ENCODE measurements at regions not wholly inside any gene's neighbourhood (a gene's known extent, or its start where the extent isn't known, plus 50 kb on each side); places are given as distances from the start of the nearest gene placed in this dataset.

DNA sequence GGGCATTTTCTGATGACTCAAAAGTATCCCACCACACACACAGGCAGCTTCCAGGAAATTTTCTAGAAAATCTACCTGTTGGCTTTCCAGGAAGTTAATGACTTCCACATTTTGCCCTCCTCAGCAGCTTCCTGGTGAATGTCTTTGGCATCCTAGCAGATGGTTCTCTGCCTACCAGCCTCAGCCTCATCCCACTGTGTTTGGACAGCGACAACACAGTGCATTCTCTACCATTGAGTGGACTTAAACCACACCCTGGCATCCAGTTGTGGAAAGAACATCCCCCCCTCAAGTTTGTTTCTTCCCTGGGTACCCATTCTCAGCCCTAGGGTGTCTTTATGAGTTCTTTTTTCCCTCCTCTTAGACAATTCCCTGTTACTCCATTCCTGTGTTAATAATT, 50.8 kb upstream of the GADL1 start:
- DNase-seq = no peak

DNA sequence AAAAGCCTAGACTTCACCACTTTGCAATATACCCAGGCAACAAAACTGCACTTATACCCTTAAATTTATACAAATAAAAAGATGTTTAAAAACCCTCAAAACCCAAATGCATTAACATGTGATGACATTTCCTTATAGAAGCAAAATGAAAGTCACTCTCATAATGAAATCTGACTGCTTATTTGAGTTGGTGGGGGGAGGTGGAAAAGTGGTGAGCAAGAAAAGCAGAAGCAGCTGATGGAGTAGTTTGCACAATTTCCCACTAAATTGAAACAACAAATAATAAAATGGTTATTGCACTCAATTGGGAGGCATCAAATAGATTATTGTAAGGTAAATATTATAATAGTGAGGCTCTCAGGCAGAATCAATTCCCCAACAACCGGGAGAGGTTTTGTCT, 54.0 kb upstream of the GADL1 start:
- DNase-seq = no peak

DNA sequence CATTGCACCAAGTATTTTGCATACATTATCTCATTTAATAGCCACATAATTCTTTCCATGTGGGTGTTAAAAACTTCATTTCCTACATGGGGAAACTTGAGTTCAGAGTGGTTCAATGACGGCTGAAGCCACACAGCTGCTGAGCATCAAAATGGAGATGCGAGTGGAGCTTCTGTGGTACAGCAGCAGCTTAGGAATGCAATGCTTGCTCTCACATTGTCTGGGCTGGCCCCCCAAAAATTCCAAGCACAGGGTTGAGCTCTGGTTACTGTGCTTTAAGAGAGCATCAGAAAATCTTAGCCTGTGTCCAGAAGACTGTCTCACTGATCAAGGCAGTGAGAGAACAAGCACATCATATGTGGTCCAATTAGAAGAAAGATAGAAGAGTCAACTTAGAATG, 57.4 kb upstream of the GADL1 start:
- no peak for DNase-seq

DNA sequence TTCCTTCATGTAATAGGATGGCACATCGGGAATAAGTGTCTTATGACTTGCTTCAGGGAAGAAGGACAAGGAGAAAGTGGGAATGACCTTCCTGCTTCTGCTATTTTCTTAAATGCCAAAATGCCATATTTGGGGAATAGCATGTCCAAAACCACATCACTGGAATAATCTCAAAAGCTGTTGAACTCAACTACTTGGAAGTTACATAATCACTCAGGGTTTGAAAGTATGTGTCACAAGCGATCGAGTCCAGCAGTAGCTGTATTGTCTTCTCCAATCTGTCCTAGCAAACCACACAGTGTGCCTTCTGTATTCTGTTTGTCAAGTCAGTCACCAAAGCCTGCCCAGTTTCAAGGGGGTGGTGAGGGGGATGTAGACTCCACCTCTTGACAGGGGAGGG, 58.3 kb upstream of the GADL1 start:
- DNase-seq = no peak

DNA sequence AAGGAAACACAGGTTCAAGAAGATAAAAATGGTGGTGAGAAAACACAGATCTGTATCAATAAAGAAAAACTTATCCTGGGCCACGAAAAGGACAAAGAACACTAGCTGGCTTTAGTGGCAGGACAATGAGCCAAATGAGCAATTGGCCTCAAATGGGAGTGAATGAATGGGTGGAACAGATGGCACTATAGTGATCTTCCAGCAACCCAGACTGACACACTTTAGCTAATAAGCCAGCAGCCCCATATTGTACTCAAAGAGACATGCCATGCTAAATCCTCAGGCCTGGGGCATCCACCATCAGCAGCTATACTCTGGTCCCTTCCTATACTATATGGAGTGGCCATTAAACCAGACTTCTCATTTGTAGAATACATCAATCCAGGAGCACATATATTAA, 60.0 kb upstream of the GADL1 start:
- no peak for DNase-seq

DNA sequence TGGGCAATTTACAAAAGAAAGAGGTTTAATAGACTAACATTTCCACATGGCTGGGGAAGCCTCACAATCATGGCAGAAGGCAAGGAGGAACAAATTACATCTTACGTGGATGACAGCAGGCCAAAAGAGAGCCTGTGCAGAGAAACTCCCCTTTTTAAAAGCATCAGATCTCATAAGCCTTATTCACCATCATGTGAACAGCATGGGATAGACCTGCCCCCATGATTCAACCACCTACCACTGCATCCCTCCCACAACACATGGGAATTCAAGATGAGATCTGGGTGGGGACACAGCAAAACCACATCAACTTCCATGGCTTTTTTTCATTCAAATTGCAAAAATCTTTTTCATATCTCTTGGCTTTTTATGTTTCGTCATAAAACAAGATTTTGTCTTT, 67.6 kb upstream of the GADL1 start:
- DNase-seq = no peak

DNA sequence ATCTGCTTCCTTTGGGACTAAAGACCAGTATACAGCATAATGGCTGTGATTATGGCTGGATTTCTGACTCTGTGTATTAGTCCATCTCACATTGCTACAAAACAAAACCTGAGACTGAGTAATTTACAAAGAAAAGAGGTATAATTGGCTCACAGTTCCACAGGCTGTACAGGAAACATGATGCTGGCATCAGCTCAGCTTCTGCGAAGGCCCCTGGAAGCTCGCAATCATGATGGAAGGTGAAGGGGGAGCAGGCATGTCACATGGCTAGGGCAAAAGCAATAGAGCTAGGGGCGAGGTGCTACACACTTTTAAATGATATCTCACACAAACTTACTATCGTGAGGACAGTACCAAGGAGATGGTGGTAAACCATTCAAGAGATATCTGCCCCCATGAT, 68.0 kb upstream of the GADL1 start:
- DNase-seq = no peak

DNA sequence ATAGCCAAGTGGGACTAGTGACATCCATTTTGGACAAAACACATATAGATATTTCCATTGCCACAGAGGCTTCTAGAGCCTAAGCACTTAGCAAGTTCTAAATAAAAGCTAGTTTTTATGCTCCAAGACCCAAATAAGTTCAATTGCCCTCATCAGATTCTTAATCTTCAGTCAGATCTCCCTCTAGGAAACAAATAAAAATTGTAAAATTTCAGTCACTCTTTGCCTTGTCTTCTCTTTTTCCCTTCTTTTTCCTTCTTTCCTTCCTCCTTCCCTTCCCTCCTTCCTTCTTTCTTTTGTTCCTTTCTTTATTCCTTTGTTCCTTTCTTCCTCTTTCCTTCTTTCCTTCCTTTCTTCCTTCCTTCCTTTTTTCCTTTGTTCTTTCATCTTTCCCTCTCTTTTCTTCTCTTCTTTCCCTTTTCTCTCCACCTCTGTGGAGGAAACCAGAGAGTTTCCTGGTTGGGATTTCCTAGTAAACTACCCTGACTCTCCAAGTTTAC, 68.8 kb upstream of the GADL1 start:
- DNase-seq = no peak

DNA sequence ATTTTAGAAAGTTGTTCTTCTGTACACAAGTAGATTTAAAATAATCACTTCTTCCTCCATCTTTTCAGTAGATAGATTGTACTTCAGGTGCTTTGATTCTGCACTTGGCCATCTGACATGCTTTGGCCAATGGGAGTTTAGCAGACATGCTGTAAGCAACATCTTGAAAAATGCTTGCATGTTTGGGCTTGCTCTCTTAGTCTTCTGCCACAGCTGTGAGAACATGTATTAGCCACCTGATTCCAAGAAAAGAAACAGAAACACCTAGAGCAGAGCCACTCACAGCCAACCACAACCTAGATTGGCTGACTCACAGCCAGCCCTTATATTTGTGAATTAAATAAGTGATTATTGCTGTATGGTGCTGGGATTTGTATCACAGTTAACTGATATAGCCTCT, 70.2 kb upstream of the GADL1 start:
- no peak for DNase-seq

DNA sequence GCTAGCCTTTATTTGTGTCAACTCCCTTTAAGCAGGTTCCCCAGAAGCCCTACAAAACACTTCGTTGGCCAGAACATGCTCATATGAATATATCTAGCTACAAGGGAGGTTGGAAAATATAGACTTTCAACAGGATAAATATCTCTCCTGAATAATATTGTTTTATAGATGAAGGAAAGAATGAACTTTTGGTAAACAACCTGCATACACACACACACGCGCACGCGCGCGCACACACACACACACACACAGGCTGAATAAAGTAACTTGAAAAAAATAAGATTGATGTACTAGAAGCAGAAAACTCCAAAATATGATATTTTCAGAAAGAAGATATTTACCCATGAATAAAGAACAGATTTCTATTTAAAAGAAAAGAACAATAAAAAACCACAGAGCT, 72.4 kb upstream of the GADL1 start:
- DNase-seq = no peak

DNA sequence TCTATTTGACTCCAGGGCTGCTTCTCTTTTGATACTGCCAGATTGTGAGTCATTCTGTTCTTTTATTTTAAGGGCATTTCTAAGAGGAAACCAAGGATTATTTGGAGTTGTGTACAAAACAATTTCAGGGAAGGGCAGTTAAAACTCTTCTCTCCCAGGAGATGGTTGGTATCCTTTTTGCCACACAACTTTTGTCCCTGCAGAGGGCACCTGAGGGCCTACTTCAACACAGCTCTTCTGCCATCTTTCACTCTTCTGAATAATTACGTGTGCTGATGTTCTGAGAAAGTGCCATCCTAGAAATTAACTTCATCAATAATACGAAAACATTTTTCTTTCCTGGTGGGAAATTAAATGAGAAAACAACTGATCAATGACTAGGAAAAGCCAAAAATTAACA, 75.7 kb upstream of the GADL1 start:
- DNase-seq = no peak

DNA sequence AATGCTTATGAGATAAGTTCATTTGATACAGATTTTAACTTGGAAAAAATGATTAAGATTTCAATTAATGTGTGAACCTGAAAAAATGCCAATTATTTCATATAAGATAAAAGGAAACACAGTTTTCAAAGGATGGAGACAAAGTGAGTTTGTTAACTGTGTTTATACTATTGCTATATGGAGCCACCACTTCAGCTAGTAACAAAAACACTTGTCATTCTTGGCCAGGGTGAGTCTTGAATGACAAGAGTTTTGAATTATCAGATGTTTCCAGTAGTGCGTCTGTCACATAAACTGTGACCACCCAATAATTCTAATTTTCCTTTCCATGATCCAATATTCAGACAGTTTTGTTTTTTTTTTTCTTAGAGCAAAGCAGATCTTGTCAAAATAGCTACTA, 78.0 kb upstream of the GADL1 start:
- no peak for DNase-seq

DNA sequence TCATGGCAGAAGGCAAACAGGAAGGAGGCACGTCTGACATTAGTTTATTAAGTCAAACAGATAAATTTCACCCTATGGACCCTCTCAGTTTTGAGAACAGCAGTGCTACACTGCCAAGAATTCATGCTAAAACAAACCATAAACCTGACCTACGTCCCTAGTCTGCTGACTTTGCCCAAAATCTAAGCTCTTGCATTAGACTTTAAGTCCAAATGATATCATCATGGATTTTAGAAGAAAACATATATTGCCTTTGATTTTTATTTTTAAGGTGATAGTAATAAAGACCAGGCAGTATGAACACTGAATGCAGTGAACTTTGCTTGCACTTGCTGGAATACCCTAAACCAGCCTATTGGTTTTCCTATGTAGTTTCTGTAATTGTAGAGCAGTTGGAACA, 79.6 kb upstream of the GADL1 start:
- no peak for DNase-seq

DNA sequence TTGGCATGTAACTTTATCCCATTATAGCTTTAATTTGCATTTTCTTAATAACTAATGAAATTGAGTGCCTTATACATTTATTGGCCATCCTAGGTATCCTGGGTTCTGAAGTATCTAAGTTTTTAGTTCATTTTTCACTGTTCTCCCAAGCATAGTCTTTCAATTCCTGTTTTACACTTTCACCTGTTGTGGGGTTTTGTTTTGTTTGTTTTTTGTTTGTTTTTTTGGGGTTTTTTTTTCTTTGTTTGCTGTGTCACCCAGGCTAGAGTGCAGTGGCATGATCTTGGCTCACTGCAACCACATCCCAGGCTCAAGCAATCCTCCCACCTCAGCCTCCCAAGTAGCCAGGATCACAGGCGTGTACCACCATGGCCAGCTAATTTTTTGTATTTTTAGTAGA, 83.1 kb upstream of the GADL1 start:
- no peak for DNase-seq

DNA sequence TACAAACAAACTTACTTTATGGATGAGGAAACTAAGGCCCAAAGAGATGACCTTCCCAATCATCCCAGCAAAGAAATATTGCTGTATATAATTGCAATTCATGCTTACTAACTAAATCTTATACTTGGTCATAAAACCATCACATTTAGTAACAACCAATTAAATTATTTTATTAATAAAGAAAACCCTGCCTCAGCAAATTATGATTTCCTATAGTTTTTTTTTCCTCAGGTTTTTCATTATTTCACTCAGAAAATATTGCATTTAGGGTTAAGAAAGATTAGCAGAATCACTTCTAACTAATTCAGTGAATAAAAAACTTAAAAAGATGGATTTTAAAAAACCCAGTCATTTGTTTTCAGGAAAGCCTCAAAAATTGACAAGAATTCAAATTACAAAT, 86.5 kb upstream of the GADL1 start:
- no peak for DNase-seq

DNA sequence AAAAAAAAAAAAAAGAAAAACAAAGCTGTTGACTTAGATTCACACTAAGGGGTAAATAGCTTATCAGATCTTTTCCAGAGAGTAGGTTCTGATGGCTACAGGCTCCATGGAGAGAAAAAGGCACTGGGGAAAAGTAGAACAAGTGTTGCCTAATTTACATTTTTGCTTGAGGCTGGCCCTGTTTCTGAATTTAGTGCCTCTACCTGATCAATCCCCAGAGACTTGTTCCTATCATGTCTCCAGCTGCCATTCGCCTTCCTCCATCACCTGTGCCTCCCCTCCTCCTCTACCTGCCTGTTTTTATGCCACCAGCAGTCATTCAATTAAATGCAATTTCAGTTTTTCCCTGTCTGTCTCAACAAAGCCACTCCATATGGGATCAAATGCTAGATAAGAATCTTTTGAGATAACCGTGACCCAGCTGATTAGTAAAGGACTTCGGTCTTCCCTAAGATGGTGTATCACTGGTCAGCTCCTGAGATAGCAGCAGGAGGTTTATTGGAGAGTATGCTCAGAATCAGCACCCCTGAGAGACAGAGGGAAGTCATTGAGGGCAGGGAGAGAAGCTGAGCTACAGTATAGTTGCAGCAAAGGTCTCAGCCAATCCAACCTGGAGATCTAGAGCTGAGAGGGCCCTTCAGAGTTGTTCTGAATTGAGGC, 88.1 kb upstream of the GADL1 start:
- no peak for DNase-seq

DNA sequence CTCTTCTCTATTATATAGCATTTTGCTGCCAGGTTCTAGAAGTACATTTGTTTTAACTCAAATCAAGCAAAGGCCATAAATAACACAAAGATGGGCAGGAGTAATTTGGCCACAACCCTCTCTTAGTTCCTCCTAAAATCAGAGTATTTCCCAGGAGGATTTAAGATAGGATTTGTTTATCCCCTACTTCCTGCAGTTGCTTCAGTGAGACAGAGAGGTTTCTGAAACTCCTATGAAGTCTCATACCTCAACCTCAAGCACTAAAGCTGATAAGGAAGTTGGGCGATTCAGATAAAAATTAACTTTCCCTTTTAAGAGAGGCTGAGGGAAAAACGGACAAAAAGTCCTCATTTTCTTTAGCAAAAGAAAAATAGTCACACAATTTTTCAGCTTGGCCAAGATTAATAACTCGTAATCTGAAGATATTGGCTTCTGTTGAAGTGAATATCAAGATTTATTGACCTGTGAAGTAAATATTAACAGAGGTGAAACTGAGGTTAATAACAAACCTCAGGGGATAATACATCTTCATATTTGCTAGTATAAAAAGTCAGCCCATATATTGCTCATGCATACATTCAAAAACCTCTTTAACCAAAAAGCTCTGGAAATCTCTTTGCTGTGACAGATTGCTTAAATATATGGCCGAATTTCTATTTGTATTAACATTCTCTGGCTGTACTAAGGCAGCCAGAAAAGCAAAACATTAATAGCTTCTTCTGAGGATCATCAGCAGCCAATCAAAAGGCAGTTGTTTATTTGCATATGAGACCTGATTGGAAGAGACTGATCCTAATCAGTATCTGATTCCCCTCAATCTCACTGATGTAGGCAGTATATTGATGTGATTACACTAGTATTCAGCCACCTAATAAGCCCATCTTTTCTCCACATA, 90.6 kb upstream of the GADL1 start:
- no peak for DNase-seq

DNA sequence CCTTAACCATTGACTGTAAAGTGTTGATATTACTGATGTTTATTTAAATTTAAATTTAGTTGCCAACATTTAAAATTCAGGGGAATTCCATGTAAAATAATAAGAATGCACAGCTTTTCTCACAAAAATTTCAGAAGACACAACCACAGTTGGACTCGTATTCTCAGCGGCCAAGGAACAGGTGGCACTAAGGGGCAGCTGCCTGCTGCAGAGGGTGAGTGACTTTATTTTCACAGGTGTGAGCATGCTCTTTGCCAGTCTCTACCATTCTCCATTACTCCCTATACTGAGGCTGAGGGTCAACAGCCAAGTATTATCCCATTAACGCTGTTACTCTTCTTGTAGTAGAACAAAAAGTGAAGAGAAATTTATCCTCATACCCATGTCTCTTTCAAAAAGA, 92.1 kb upstream of the GADL1 start:
- DNase-seq = no peak

DNA sequence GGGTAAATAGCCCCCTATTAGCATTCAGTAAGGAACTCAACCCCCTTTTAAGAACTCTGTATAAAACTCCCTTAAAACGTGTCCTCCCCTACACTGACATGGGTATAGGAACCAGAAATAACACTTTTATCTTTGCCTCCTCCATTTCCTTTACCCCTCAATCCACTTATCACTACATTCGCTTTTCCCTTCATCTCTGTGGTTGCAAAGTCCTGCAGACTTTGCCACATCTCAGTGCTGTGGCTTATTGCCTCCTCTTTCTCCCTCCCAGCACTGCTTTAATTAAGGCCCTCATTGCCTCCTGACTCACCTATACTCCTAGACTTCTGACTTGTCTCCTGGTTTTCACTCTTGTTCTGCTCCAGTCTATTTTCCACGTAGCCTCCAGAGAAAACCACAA, 94.3 kb upstream of the GADL1 start:
- DNase-seq = no peak

DNA sequence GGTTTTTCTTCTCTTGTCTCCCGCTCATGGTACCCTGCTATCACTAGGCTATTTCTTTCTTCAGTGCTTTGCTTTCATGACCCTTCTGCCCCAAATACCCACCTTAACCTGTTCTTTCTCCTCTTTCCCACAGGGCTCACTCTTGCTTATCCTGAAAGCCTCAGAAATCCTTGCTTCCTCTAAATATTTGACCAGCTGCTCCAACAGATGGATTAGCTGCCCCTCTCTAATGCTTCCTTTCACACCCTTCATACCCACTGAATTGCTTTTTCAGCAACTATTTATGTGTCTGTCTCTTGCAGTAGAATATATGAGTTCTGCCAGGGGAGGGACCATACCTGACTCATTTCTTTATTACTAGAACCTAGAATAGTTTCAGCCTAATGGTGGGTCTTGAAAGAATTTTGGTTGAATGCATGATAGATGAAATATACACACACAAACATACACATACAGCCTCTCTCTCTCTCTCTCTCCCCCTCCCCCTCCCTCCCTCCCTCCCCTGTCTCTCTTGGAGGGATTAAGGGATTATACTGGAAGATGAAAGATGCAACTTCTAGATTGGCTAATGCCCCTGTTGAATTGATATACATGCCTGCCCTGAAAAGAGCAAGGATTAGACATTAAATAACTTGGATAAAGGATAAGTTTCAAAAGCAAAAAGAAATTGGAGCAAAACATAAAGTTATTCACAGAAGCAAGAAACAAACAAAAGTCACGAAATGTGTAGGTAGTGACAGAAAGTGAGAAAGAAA, 95.0 kb upstream of the GADL1 start:
- DNase-seq = no peak

DNA sequence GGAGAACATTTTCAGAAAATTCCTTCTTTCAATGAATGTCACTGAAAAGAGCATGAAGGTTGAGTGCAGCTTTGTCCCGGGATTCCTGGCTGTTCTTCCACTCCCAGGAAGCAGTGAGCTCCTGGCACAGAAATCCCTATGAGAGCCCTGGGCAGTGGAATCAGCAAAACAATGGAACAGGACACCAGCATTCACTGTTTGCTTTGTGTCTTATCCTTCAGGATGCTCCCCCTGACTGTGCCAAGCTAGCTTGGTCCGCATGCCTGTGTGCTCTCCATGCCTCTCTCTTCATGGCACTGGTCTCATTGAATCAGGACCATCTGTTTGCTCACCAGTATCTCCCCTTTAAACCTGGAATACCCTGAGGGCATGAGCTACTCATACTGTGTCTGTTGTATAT, 102.0 kb upstream of the GADL1 start:
- DNase-seq = no peak

DNA sequence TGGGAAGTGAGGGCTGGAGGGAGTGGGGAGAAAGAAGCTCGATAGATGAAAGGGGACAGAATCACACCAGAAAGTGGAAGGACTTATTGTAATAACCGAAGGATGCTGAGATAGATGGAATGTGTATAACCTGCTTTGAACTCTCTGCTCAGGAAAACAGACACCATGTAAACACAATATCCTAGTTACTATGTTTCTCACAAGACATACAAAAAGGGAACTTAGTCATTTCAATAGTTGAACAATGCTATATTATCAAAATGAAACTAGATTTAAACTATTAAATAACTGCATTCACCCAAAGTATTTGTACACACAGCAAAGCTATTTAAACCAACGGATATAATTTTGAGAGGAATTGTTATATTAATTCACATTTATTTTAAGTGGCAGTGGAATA, 108.3 kb upstream of the GADL1 start:
- DNase-seq = no peak

DNA sequence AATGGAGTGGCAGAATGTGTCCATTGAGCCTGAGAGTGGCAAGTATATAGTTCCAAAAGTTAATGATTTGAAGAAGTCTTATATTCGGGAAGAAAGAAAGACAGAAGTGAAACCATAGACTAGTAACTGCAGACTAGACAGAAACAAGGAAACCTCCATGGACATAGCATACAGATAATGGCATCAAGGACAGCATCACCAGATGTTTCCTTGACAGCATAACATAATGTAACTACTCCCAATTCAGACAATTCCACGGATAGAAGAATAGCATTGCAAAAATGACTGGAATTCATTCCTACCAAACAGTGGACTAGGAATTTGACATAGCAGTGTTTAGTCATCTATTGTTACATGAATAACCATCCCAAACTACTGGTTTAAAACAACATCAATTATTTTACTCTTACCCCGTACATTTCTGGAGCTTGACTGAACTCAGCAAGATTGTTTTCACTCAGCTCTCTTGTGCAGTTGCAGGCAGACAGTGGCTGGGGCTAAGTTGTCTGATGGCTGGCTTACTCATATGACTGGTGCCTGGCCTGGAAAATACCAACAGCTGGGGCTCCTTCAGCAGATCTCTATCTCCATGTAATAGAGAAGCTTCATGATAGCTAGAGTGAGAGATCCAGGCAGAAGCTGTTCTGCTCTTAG, 109.7 kb upstream of the GADL1 start:
- DNase-seq = no peak
